Activated CD8-positive, alpha-beta T cell treated with anti-CD3 and anti-CD28 coated beads for 36 hours (primary cell): ENCODE measurements at regions not wholly inside any gene's neighbourhood (a gene's known extent, or its start where the extent isn't known, plus 50 kb on each side); places are given as distances from the start of the nearest gene placed in this dataset.

Source experiments
- ATAC-seq: fragments of 200-7000 bp; cut with Tn5 transposase; one replicate; pipeline ENCODE4 v1.10.0; 2021; ENCODE audit warnings: mild to moderate bottlenecking, moderate library complexity
- CTCF ChIA-PET: fragments of 350-600 bp; sonication (Branson Sonifier 250); formaldehyde crosslinking; loops from one replicate; lab custom pipeline; 2021; ENCODE audit warnings: antibody characterized with exemption; lab: Charles Lee
- POLR2A ChIA-PET: fragments of 350-600 bp; sonication (Branson Sonifier 250); formaldehyde crosslinking; loops from one replicate; lab custom pipeline; 2021; ENCODE audit warnings: antibody characterized with exemption; lab: Charles Lee
- DNase-seq: peaks from one replicate; pipeline ENCODE4 v3.0.0-alpha.2; 2020
- H3K27ac Mint-ChIP-seq: one replicate; pipeline ENCODE4 v1.8.0; 2021; ENCODE audit warnings: mild to moderate bottlenecking, mixed read lengths
- H3K27me3 Mint-ChIP-seq: one replicate; pipeline ENCODE4 v1.8.0; 2021; ENCODE audit warnings: mixed read lengths
- H3K36me3 Mint-ChIP-seq: one replicate; pipeline ENCODE4 v1.8.0; 2021; ENCODE audit warnings: low read depth, mixed read lengths
- H3K4me1 Mint-ChIP-seq: one replicate; pipeline ENCODE4 v1.8.0; 2021; ENCODE audit warnings: low read depth, mixed read lengths
- H3K4me3 Mint-ChIP-seq: one replicate; pipeline ENCODE4 v1.8.0; 2021; ENCODE audit warnings: mild to moderate bottlenecking, moderate library complexity, mixed read lengths
- H3K9me3 Mint-ChIP-seq: one replicate; pipeline ENCODE4 v1.8.0; 2021; ENCODE audit warnings: mixed read lengths
- CTCF ChIP-seq: fragments of 200-600 bp; IDR thresholded peaks from one replicate; pipeline ENCODE4 v1.8.0; 2022; ENCODE audit warnings: antibody characterized with exemption, mild to moderate bottlenecking
- intact Hi-C: fragments of 100-400 bp; cut with micrococcal nuclease; formaldehyde crosslinking; loops from one replicate; pipeline ENCODE4 v1.10.0; 2022

GRCh38 chr5:125315306-125315705 lies 568.9 kb upstream of the ZNF608 start:
- intact Hi-C loops: no loop called here
- Mint-ChIP-seq H3K27me3 (no peaks in the 10 kb centered on the region), H3K4me3 (no peak overlapping the region), H3K9me3 (peaks cover 16% of the 10 kb centered on the region), H3K36me3 (no peaks in the 10 kb centered on the region), H3K27ac (no peak overlapping the region), H3K4me1 (no peaks in the 10 kb centered on the region)
- no peak for DNase-seq
- TF ChIP-seq CTCF: no peak
- CTCF ChIA-PET: no interaction called here
- POLR2A ChIA-PET: no interaction called here
- no peak for ATAC-seq

- ChIA-PET CTCF (no interaction called here), POLR2A (no interaction called here)
- Mint-ChIP-seq H3K27ac (no peak overlapping the region), H3K36me3 (no peaks in the 10 kb centered on the region), H3K4me1 (no peaks in the 10 kb centered on the region), H3K9me3 (peaks cover 13% of the 10 kb centered on the region), H3K4me3 (no peak overlapping the region), H3K27me3 (no peaks in the 10 kb centered on the region)
- TF ChIP-seq CTCF: no peak
- ATAC-seq (no peak), DNase-seq (no peak)
- intact Hi-C loops: no loop called here
These were observed 570.0 kb upstream of the ZNF608 start for GRCh38 chr5:125316391-125316790.

- Mint-ChIP-seq H3K4me1 (no peaks in the 10 kb centered on the region), H3K4me3 (no peak overlapping the region), H3K9me3 (peaks cover 11% of the 10 kb centered on the region), H3K36me3 (no peaks in the 10 kb centered on the region), H3K27ac (no peak overlapping the region), H3K27me3 (no peaks in the 10 kb centered on the region)
- no peak for TF ChIP-seq CTCF
- ChIA-PET CTCF (no interaction called here), POLR2A (no interaction called here)
- intact Hi-C loops: no loop called here
- DNase-seq: no peak
- no peak for ATAC-seq
These were observed 570.6 kb upstream of the ZNF608 start for GRCh38 chr5:125316915-125317535.

- Mint-ChIP-seq H3K9me3 (peaks cover 11% of the 10 kb centered on the region), H3K36me3 (no peaks in the 10 kb centered on the region)
- CTCF ChIA-PET: no interaction called here
These were observed 571.1 kb upstream of the ZNF608 start for GRCh38 chr5:125317536-125317995.

DNA sequence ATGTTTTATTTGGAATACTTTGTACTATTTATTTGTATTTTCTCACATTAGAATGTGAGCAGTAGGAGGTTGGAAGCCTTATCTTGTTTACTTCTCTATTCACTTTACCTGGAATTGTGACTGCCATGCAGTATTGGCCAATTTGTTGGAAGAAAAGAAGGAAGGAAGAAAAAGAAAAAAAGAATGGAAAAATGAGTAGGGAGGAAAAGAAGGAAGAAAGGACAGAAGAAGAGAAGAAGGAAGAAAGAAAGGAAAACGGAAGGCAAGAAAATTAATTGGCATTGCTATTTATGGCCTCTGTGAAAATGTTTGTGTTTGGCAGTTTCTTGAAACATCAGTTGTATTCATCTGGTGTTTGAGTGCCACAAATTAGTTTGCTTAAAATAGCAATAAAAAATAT lies 575.2 kb upstream of the ZNF608 start:
- ATAC-seq: no peak
- intact Hi-C loops: no loop called here
- Mint-ChIP-seq H3K9me3 (peaks cover 2% of the 10 kb centered on the region), H3K4me3 (no peak overlapping the region), H3K4me1 (no peaks in the 10 kb centered on the region), H3K27me3 (no peaks in the 10 kb centered on the region), H3K27ac (no peak overlapping the region), H3K36me3 (no peaks in the 10 kb centered on the region)
- ChIA-PET POLR2A (no interaction called here), CTCF (no interaction called here)
- DNase-seq: no peak
- TF ChIP-seq CTCF: no peak

More at GRCh38 chr5:125317536-125317995, 571.1 kb upstream of the ZNF608 start:
- Mint-ChIP-seq H3K4me1 (no peaks in the 10 kb centered on the region), H3K4me3 (no peak overlapping the region), H3K27me3 (no peaks in the 10 kb centered on the region), H3K27ac (no peak overlapping the region)
- ATAC-seq: no peak
- no peak for DNase-seq
- POLR2A ChIA-PET: no interaction called here
- TF ChIP-seq CTCF: no peak
- intact Hi-C loops: no loop called here
